OCI-LY7 (cell line): ENCODE measurements at regions not wholly inside any gene's neighbourhood (a gene's known extent, or its start where the extent isn't known, plus 50 kb on each side); places are given as distances from the start of the nearest gene placed in this dataset.

Experiments used
- BruUV-seq: library from RNA; stranded (reverse); fragments of 400-500 nt; replicated peaks from 2 replicates; lab custom pipeline; 2021; lab: Mats Ljungman, UMichigan
- CTCF ChIA-PET: fragments of 300-600 bp; sonication (Branson Sonifier 250); formaldehyde crosslinking; loops from one replicate; lab custom pipeline; 2022; ENCODE audit warnings: antibody characterized with exemption; ENCODE audit not compliant: unreplicated experiment; lab: Charles Lee
- POLR2A ChIA-PET: fragments of 300-600 bp; sonication (Branson Sonifier 250); formaldehyde crosslinking; loops from one replicate; lab custom pipeline; 2022; ENCODE audit warnings: antibody characterized with exemption; lab: Charles Lee
- DNase-seq: peaks from one replicate; pipeline ENCODE4 v3.0.0-alpha.2; 2015; ENCODE audit warnings: low spot score
- H2AFZ ChIP-seq: fragments of 200-600 bp; sonication (generic), shearing (Covaris generic); 2 replicates; pipeline ENCODE4 v1.6.1; 2014; ENCODE audit warnings: mild to moderate bottlenecking, antibody characterized with exemption, low read length, moderate library complexity
- H3K27ac ChIP-seq: fragments of 200-600 bp; sonication (generic); 2 replicates; pipeline ENCODE4 v1.5.1; 2014; ENCODE audit warnings: mixed run types, low read depth, mild to moderate bottlenecking, moderate library complexity, low read length, inconsistent platforms; ENCODE audit not compliant: poor library complexity, severe bottlenecking
- H3K36me3 ChIP-seq: fragments of 200-600 bp; sonication (generic); 2 replicates; pipeline ENCODE4 v1.6.1; 2014; ENCODE audit warnings: mild to moderate bottlenecking, antibody characterized with exemption, low read length, moderate library complexity, mixed read lengths; ENCODE audit not compliant: insufficient read depth
- H3K4me1 ChIP-seq: fragments of 200-600 bp; sonication (generic); 2 replicates; pipeline ENCODE4 v1.5.1; 2014; ENCODE audit warnings: mild to moderate bottlenecking, low read length; ENCODE audit not compliant: insufficient read depth, poor library complexity, severe bottlenecking
- H3K4me2 ChIP-seq: fragments of 200-600 bp; sonication (generic); 2 replicates; pipeline ENCODE4 v1.6.1; 2014; ENCODE audit warnings: mild to moderate bottlenecking, low read length
- H3K4me3 ChIP-seq: fragments of 200-600 bp; sonication (generic); 2 replicates; pipeline ENCODE4 v1.5.1; 2014; ENCODE audit warnings: mild to moderate bottlenecking, low read depth, low read length; ENCODE audit not compliant: poor library complexity, severe bottlenecking
- H3K79me2 ChIP-seq: fragments of 200-600 bp; sonication (generic); 2 replicates; pipeline ENCODE4 v1.6.1; 2016; ENCODE audit warnings: low read depth, mild to moderate bottlenecking, low read length, moderate library complexity, mixed read lengths; ENCODE audit not compliant: insufficient read depth
- H3K9me2 ChIP-seq: fragments of 200-600 bp; sonication (generic); 2 replicates; pipeline ENCODE4 v1.6.1; 2016; ENCODE audit warnings: mild to moderate bottlenecking, low read length, mixed read lengths; ENCODE audit not compliant: insufficient read depth
- H3K9me3 ChIP-seq: fragments of 200-600 bp; sonication (generic); 2 replicates; pipeline ENCODE4 v1.6.1; 2014; ENCODE audit warnings: mild to moderate bottlenecking, mixed run types, low read length, mixed read lengths
- H4K20me1 ChIP-seq: fragments of 200-600 bp; sonication (generic); 2 replicates; pipeline ENCODE4 v1.6.1; 2014; ENCODE audit warnings: mild to moderate bottlenecking, antibody characterized with exemption, low read length, moderate library complexity, mixed read lengths; ENCODE audit not compliant: insufficient read depth
- EZH2phosphoT487 ChIP-seq: fragments of 200-600 bp; sonication (generic); IDR thresholded peaks from 2 replicates; pipeline ENCODE4 v1.6.1; 2018; ENCODE audit warnings: low read depth, borderline replicate concordance, mild to moderate bottlenecking, mixed run types, antibody characterized with exemption, low read length, moderate library complexity, mixed read lengths
- intact Hi-C: fragments of 100-400 bp; cut with micrococcal nuclease; formaldehyde crosslinking; loops from one replicate; pipeline ENCODE4 v1.10.0; 2022; ENCODE audit not compliant: unreplicated experiment
- TF ChIP-seq, protein P1 (sequence below): fragments of 200-600 bp; sonication (generic); conservative IDR thresholded peaks from 2 replicates; pipeline ENCODE4 v1.5.1; 2014; ENCODE audit warnings: mild to moderate bottlenecking, antibody characterized with exemption, low read length, moderate library complexity, mixed read lengths

DNA sequence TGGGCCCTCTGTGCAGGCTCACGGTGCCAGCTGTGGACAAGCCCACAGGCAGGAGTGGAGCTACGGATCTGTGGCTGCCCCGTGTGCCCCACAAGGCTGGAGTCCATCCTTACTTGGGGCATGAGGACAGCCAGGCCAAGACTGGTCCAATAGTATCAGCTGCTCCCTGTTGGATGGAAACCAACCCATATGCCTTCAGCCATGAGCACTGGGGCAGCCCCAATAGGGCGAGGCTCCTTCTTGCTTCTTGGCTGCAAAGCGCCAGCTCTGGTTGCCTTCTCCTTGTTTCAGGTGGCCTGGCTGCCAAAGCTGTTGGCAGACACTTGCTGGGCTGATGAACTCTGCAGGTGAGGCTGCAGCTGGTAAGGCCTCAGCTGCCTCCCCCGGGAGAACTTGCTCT, 188.0 kb downstream of the ENGASE start:
- H3K9me3 ChIP-seq, result no peaks in the 10 kb centered on the region
- TF ChIP-seq, protein P1, sequence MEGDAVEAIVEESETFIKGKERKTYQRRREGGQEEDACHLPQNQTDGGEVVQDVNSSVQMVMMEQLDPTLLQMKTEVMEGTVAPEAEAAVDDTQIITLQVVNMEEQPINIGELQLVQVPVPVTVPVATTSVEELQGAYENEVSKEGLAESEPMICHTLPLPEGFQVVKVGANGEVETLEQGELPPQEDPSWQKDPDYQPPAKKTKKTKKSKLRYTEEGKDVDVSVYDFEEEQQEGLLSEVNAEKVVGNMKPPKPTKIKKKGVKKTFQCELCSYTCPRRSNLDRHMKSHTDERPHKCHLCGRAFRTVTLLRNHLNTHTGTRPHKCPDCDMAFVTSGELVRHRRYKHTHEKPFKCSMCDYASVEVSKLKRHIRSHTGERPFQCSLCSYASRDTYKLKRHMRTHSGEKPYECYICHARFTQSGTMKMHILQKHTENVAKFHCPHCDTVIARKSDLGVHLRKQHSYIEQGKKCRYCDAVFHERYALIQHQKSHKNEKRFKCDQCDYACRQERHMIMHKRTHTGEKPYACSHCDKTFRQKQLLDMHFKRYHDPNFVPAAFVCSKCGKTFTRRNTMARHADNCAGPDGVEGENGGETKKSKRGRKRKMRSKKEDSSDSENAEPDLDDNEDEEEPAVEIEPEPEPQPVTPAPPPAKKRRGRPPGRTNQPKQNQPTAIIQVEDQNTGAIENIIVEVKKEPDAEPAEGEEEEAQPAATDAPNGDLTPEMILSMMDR, result no peak
- no peak for TF ChIP-seq EZH2phosphoT487
- POLR2A ChIA-PET, result no interaction called here
- no peaks in the 10 kb centered on the region for H3K36me3 ChIP-seq
- H3K4me3 ChIP-seq, result no peak overlapping the region
- H4K20me1 ChIP-seq, result no peaks in the 10 kb centered on the region; the same call in 1 of the 2 replicates
- no peak overlapping the region for H3K27ac ChIP-seq
- H3K4me2 ChIP-seq, result no peak overlapping the region
- intact Hi-C loops, result no loop called here
- CTCF ChIA-PET, result no interaction called here
- H3K79me2 ChIP-seq, result no peaks in the 10 kb centered on the region
- no TSS peak for BruUV-seq
- DNase-seq, result peak; percentile 14
- H3K4me1 ChIP-seq, result no peaks in the 10 kb centered on the region
- no peak overlapping the region for H2AFZ ChIP-seq
- no peaks in the 10 kb centered on the region for H3K9me2 ChIP-seq

DNA sequence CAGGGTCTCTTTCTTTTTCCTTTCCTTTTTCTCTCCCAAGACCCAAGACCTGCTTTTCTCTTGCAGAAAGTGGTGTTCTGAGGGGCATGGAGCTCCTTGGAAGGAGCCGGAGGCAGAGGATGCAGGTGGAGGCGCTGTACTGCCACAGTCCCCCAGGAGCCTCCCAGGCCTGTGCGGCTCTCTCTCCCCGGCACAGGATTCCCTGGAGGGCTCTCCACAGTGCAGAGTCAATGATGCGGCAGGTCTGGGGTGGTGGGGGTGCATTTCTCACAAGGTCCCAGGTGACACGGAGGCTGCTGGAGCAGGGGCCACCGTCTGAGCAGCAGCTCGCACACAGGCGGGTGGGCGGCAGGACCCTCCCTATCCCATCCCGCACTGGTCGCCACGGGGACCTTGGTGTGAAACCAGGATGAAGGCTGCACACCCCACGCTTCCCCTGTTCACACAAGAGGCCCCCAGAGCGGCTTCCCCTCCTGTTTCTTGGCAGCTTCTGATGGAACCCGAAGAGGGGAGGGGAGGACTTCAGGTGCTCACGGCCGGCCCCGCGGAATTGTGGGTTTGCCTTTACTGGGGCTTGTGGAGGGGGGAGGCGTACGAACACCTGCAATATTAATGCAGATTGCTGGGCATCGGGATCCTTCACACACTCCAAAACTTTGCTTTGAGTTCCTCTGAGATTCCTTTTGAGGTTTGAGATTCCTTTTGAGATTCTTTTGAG, 186.9 kb downstream of the ENGASE start:
- CTCF ChIA-PET, result no interaction called here
- no peaks in the 10 kb centered on the region; the same call in 1 of the 2 replicates for H4K20me1 ChIP-seq
- POLR2A ChIA-PET, result no interaction called here
- intact Hi-C loops, result no loop called here
- no peaks in the 10 kb centered on the region for H3K9me3 ChIP-seq
- H3K9me2 ChIP-seq, result no peaks in the 10 kb centered on the region
- TF ChIP-seq EZH2phosphoT487, result no peak
- no peak overlapping the region for H3K4me3 ChIP-seq
- no peaks in the 10 kb centered on the region for H3K79me2 ChIP-seq
- H3K27ac ChIP-seq, result no peak overlapping the region
- H3K36me3 ChIP-seq, result no peaks in the 10 kb centered on the region
- no peaks in the 10 kb centered on the region for H3K4me1 ChIP-seq
- H2AFZ ChIP-seq, result no peak overlapping the region
- no TSS peak for BruUV-seq
- DNase-seq, result no peak
- no peak overlapping the region for H3K4me2 ChIP-seq

DNA sequence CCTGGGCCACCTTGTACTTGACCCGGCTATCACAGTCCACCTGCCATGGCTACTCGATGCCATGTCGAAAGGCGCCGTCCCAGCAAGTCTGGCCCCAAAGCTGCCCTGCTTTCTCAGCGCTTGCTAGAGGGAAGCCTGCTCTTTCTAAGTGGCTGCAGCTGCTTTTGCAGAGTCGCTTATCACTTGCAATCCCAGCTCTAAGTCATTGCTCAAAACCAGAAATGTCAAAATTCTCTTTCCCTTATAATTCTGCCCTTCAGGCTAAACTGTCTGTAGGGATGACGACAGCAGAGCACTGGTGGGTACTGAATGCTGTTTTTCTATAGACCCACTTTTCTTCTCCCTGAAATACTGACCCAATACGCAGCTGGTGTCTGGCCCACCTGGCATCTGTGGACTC, 184.2 kb downstream of the ENGASE start:
- no peaks in the 10 kb centered on the region; the same call in 1 of the 2 replicates for H4K20me1 ChIP-seq
- no peak overlapping the region for H2AFZ ChIP-seq
- H3K9me2 ChIP-seq, result no peaks in the 10 kb centered on the region
- H3K4me1 ChIP-seq, result no peaks in the 10 kb centered on the region
- intact Hi-C loops, result no loop called here
- H3K36me3 ChIP-seq, result no peaks in the 10 kb centered on the region
- H3K4me2 ChIP-seq, result no peak overlapping the region
- no peak for DNase-seq
- H3K9me3 ChIP-seq, result no peaks in the 10 kb centered on the region
- no peaks in the 10 kb centered on the region for H3K79me2 ChIP-seq
- BruUV-seq, result no TSS peak
- no peak overlapping the region for H3K4me3 ChIP-seq
- no peak overlapping the region for H3K27ac ChIP-seq
- POLR2A ChIA-PET, result no interaction called here
- TF ChIP-seq, protein P1, result no peak
- no peak for TF ChIP-seq EZH2phosphoT487
- CTCF ChIA-PET, result no interaction called here
